Left lung (tissue), 4 donors: ENCODE measurements at regions not wholly inside any gene's neighbourhood (a gene's known extent, or its start where the extent isn't known, plus 50 kb on each side); places are given as distances from the start of the nearest gene placed in this dataset.

ENCODE experiments used
- ATAC-seq: fragments of 200-7000 bp; cut with Tn5 transposase; one replicate; pipeline ENCODE4 v1.9.1; 2020; ENCODE audit warnings: moderate library complexity
- DNase-seq, 4 donors: peaks; one replicate each; pipeline ENCODE4 v3.0.0-alpha.2; 2013 to 2020
- H3K27ac ChIP-seq, 2 donors: fragments of 200-600 bp; sonication (generic) in 1 of 2; one replicate each; pipeline versions ENCODE4 v1.5.0 to v1.8.0; 2020 to 2021
- H3K27me3 ChIP-seq, 2 donors: fragments of 200-600 bp; sonication (generic) in 1 of 2; one replicate each; pipeline versions ENCODE4 v1.5.0 to v1.8.0; 2020 to 2021
- H3K36me3 ChIP-seq, 2 donors: fragments of 200-600 bp; sonication (generic) in 1 of 2; one replicate each; pipeline versions ENCODE4 v1.5.0 to v1.8.0; 2020 to 2021
- H3K4me1 ChIP-seq, 2 donors: fragments of 200-600 bp; one replicate each; pipeline ENCODE4 v1.8.0; 2021
- H3K4me3 ChIP-seq, 2 donors: fragments of 200-600 bp; sonication (generic) in 1 of 2; one replicate each; pipeline versions ENCODE4 v1.5.0 to v1.8.0; 2020 to 2021; ENCODE audit warnings: mild to moderate bottlenecking in 1 of 2
- H3K9me3 ChIP-seq, 2 donors: fragments of 200-600 bp; sonication (generic) in 1 of 2; one replicate each; pipeline versions ENCODE4 v1.5.0 to v1.8.0; 2020 to 2021
- intact Hi-C, 2 donors: fragments of 100-400 bp; cut with DNase I; formaldehyde crosslinking; loops; one replicate each; pipeline versions ENCODE4 v1.11.2 to v1.14.2; 2022
- TF ChIP-seq, protein P1 (sequence below), 2 donors: fragments of 200-600 bp; sonication (generic) in 1 of 2; IDR thresholded peaks; one replicate each; pipeline versions ENCODE4 v1.5.0 to v1.8.0; 2021; ENCODE audit warnings: antibody characterized with exemption in 2 of 2
- donor health status: DM: no; HTN: yes; CAD: no.
- donor health status: DM: no; HTN: no; CAD: no.

GRCh38 chr1:55610203-55610602 is 395.0 kb upstream of the USP24 start:
- ATAC-seq = no peak
- TF ChIP-seq, protein P1, sequence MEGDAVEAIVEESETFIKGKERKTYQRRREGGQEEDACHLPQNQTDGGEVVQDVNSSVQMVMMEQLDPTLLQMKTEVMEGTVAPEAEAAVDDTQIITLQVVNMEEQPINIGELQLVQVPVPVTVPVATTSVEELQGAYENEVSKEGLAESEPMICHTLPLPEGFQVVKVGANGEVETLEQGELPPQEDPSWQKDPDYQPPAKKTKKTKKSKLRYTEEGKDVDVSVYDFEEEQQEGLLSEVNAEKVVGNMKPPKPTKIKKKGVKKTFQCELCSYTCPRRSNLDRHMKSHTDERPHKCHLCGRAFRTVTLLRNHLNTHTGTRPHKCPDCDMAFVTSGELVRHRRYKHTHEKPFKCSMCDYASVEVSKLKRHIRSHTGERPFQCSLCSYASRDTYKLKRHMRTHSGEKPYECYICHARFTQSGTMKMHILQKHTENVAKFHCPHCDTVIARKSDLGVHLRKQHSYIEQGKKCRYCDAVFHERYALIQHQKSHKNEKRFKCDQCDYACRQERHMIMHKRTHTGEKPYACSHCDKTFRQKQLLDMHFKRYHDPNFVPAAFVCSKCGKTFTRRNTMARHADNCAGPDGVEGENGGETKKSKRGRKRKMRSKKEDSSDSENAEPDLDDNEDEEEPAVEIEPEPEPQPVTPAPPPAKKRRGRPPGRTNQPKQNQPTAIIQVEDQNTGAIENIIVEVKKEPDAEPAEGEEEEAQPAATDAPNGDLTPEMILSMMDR (IDR thresholded peaks at IDR 0.05) = no peak
- intact Hi-C loops = no loop called here
- H3K36me3 ChIP-seq = no peaks in the 10 kb centered on the region
- no peak overlapping the region for H3K27ac ChIP-seq
- no peak for DNase-seq
- H3K4me3 ChIP-seq = no peak overlapping the region
- no peaks in the 10 kb centered on the region for H3K4me1 ChIP-seq
- no peaks in the 10 kb centered on the region for H3K27me3 ChIP-seq
- H3K9me3 ChIP-seq = peaks cover 0 to 9% of the 10 kb centered on the region in 2 donors

DNA sequence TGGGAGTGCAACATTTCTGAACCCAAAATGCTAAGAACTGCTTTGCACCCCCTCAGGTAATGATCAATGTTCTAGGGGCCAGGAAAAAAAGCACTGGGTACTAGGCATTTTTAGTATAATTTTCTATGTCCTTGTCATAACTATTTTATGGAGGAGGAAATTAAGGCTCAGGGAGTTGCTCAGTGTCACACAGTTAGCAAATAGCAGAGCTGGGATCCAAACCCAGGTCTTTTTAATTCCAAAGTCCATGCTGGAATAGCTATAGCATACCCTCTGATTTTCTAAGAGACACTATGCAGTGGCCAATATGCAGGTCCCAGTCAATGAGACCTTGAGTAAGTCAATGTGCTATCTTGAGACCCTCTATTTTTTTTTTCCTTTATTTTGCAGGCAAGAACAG is 394.5 kb upstream of the USP24 start:
- Histone ChIP-seq H3K4me1 (no peaks in the 10 kb centered on the region), H3K27me3 (no peaks in the 10 kb centered on the region), H3K36me3 (no peaks in the 10 kb centered on the region), H3K9me3 (peaks cover 0 to 9% of the 10 kb centered on the region in 2 donors), H3K27ac (no peak overlapping the region), H3K4me3 (no peak overlapping the region)
- no peak for ATAC-seq
- TF ChIP-seq, protein P1 (IDR thresholded peaks at IDR 0.05) = no peak
- intact Hi-C loops = no loop called here
- DNase-seq = no peak

DNA sequence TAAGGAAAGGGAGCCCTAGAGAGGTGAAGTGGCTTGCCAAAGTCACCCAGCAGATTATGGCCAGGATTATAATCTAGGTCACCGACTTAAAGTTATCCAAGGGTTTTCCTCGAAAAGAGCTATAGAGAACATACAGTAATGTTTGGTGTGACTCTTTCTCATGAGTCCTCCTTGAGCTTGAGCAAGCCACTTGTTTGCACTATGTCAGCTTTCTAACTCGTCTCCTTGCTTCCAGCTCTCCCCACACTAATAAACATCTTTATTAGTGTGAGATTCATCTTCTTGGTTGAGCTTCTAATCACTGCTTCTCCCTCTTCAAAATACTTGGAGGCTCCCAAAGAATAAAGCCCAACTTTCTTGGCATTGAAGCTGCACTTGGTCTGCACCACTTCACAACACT is 390.0 kb upstream of the USP24 start:
- Histone ChIP-seq H3K4me1 (no peaks in the 10 kb centered on the region), H3K9me3 (peaks cover 0 to 9% of the 10 kb centered on the region in 2 donors), H3K4me3 (no peak overlapping the region), H3K36me3 (no peaks in the 10 kb centered on the region), H3K27me3 (no peaks in the 10 kb centered on the region), H3K27ac (no peak overlapping the region)
- intact Hi-C loops = no loop called here
- DNase-seq (no peak), ATAC-seq (no peak)
- TF ChIP-seq, protein P1 (IDR thresholded peaks at IDR 0.05) = no peak

- DNase-seq (peak in 1 of 4 donors; percentile 22), ATAC-seq (no peak)
- intact Hi-C loops = no loop called here
Observed at GRCh38 chr1:55604749-55605148, 389.6 kb upstream of the USP24 start.

GRCh38 chr1:55604179-55604578 is 389.0 kb upstream of the USP24 start:
- Histone ChIP-seq H3K27ac (no peak overlapping the region), H3K36me3 (no peaks in the 10 kb centered on the region), H3K27me3 (no peaks in the 10 kb centered on the region), H3K4me1 (no peaks in the 10 kb centered on the region), H3K4me3 (no peak overlapping the region), H3K9me3 (peaks cover 0 to 9% of the 10 kb centered on the region in 2 donors)
- ATAC-seq (no peak), DNase-seq (no peak)
- TF ChIP-seq, protein P1 (IDR thresholded peaks at IDR 0.05) = no peak
- intact Hi-C loops = no loop called here

More at GRCh38 chr1:55604749-55605148, 389.6 kb upstream of the USP24 start:
- Histone ChIP-seq H3K4me1 (no peaks in the 10 kb centered on the region), H3K27ac (no peak overlapping the region), H3K4me3 (no peak overlapping the region), H3K36me3 (no peaks in the 10 kb centered on the region), H3K27me3 (no peaks in the 10 kb centered on the region), H3K9me3 (peaks cover 0 to 9% of the 10 kb centered on the region in 2 donors)
- TF ChIP-seq, protein P1 (IDR thresholded peaks at IDR 0.05) = no peak
